Activated CD4-positive, alpha-beta T cell treated with anti-CD3 and anti-CD28 coated beads for 4 hours (primary cell): ENCODE measurements at regions not wholly inside any gene's neighbourhood (a gene's known extent, or its start where the extent isn't known, plus 50 kb on each side); places are given as distances from the start of the nearest gene placed in this dataset.
"Not testable (repeated sequence)": the region's sequence is repeated elsewhere in the genome, so short reads cannot be mapped to it uniquely, and the experiment has no call there.

Experiments used
- DNase-seq, 2 donors: peaks; one replicate each; pipeline ENCODE4 v3.0.0-alpha.2; 2020

DNA sequence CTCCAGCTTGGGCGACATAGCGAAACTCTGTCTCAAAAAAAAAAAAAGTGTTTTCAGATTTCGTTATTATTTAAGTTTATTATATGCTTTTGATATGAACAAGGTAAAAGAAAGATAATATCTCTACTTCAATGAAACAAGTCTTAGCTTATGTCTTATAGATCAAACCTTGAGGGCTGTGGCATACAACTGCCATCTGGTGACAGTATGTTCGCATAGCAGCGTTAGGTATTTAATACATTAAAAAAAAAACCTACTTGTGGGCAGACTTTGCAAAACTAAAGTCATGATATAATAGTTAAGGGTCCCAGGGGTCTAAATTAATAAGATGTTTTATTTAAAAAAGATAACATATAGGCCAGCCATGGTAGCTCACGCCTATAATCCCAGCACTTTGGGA, 161.2 kb upstream of the AMOT start:
- DNase-seq = no peak

DNA sequence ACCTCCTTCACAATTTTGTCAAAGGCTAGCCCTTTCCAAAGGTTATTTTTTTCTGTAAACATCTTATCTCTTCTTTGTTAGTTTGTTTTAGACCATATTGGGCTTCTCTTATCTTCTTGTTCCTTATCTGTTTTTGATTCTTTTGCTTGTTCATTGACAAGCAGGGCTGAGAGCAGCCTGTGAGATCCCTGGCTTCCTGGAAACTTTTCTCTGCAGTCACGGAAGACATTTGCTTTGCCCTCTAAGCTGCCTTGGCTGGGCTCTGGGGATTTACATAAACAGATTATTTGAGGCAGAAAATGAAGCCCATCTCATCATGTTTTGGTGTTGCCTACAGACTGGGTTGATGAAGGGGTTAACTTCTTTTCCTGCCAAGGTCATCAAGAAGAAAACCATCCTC, 157.4 kb upstream of the AMOT start:
- no peak for DNase-seq

DNA sequence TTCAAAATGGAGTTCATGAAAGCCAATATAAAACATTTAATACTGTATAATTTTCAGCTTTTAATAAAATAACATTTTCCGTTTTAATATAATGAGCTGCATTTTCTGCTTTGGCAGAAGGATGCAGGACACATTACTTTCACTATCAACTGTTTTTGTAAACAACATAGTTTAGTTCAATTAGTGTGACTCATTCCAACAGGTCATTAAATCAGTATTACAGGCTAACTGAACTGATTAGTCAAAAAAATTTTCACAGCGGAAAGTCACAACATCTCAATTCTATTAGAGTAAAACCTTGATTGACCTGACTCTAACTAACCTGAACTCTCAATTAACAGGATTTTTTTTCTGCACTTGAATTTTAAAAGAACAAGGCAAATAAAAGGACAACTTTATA, 151.2 kb upstream of the AMOT start:
- DNase-seq = no peak

DNA sequence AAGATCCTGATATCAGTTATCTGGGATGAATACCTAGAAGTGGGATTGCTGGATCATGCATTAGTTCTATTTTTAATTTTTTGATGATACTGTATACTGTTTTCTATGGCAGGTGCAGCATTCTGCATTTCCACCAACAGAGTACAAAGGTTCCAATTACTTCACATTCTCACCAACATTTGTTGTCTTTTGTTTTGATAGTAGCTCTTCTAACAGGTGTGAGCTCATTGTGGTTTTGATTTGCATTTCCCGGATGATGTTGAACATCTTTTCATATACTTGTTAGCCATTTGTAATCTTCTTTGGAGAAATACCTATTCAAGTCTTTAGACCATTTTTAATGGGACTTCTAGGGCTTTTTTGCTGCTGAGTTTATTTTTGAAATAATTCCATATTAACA, 139.2 kb upstream of the AMOT start:
- no peak for DNase-seq

DNA sequence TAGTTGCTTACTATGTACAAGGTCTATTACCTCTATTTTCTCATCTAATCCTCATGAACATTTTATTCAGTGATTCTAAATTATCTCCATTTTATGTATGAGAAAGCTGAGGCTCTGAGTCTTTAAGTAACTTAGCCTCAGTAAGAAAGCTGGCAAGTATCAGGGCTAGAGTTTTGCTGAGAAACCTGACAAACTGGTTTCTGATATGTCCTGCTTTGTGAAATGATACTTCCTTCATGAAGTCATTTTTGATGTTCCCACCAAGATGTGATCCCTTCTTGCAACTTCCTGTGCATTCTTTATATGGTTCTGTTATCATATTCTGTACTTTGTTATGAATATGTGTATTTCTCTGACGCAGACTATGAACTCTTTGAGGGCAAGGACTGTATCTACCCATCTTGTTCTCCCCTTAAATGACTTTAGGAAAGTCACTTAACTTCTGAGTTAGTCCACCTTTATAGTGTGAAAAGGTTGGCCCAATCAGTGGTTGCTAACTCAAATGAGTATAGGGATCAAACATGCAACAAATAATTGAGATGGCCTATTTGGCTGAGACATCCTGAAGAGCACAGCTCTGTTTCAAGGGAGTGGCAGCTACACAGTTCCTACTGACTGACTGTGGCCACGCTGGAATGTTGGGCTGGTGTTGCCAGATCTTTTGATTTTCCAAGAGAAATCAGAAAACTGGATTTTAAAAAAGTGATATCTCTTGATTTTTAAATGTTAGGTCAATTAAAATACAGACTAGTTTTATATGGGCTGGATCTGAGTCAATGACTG, 127.9 kb upstream of the AMOT start:
- DNase-seq = no peak

DNA sequence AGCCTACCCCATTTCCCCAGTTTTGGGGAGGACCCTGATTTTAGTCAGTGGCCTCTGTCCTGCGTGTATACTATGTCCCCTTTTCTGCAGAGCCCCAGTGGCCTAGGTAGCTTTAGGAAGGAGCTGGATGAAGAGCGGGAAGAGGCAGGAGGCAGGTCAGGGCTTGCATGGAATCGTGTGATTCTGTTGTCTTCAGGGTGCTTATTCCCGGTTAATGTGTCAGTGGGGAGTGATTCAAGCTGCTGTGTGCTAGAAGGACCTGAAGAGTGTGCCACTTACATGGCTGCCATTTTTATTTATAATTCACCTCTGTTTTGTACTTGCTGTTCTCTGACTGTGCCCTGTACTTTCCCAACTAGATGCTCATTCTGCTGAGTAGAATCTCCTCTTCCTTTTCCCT, 127.3 kb upstream of the AMOT start:
- DNase-seq = no peak

DNA sequence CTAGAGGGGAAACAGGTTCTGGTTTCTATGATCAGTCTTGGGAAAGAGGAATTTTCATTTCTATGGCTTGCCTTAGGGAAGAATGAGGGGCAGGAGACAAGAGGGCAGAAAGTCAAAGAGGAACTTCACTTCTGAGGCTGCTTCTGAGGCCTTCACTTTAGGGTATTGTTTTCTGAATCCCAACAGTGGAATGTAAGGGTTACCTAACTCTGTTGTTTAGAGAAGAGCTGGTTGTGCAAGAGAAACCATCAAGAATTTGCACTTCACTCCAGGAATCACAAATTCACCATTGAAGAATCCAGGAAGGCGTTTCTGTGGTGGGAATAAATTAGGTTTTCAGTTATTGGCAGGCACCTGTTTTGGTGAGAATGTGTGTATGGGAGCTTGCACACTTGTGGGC, 126.7 kb upstream of the AMOT start:
- DNase-seq = no peak

DNA sequence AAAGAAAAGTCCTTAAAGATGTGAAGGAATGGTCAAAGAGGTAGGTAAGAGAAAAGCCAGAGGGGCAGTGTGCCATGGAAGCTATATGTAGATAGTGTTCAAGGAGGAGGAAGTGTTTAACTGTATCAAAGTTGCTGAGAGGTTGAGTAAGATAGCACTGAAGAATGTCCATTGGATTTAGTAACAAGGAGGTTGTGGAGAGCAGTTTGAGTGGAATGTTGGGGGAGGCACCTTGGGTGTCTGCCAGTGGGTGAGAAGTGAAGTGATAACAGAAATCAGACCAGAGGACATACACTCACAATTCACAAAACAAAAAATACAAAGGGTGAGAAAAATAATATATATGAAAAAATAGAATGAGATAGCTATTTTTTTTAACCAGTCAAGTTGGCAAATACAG, 121.3 kb upstream of the AMOT start:
- DNase-seq = no peak

DNA sequence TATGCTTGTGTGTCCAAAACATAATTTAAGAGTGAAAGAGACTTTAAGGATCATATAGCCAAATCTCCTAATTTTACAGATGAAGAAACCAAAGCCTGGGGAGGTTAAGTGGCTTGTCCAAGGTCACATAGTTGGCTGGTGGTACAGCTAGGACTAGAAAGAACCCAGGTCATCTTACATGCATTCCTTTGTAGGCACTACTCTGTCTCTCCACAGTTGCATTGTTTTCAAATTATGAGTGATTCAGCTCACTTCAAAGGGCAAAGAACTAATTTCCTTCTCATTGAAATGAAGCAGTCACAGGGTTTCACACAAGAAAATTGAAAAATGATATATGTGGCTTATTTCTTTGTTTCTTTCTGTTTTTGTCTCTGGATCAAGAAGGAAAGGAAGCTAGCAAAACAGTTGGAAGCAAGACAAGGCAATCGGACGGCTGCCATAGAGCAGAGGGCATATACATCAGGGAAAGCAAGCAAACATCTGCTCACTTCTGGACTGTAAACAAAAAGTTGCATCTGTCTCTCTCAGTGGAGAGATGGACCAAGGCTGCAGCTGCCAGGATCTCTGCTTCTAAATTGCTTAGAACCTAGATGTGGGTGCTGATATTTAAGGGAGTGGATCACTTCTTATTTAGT, 107.5 kb upstream of the AMOT start:
- no peak for DNase-seq

DNA sequence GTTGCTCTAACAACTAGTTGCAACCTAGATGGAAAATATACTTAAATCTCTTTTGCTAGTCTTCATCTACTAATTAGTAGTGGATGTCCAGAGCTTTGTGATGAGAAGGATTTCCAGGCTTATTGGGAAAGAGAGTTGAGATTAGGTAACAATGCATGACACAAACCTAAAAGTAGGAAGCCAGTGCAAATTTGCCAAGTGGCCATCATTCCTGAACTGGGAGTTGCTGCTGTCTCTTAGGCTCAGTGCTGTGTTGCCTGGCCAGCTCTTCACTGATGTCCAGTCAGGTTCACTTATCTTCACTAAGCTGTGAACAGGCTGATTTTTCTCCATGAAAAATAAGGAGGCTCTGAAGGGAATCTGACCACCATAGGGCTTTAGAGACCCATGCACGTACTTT, 105.6 kb upstream of the AMOT start:
- no peak for DNase-seq

DNA sequence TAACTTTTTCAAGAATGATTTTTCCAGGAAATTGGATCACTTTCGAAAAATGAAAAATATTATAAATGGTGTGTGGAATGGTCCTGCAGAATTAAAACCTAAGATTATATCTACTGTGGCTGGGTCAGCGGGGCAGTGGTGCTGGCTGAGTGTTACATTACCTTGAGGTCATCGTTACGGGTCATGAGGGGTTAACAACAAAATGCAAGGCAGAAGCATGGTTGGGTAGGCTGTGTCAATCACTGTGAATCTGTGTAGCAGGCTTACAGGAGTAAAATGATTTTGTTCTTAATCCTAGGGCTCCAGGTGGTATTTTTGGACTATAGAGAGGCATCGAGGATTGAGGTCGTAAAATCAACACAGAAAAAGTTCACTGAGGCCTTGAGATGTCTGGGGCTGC, 105.2 kb upstream of the AMOT start:
- DNase-seq = no peak

DNA sequence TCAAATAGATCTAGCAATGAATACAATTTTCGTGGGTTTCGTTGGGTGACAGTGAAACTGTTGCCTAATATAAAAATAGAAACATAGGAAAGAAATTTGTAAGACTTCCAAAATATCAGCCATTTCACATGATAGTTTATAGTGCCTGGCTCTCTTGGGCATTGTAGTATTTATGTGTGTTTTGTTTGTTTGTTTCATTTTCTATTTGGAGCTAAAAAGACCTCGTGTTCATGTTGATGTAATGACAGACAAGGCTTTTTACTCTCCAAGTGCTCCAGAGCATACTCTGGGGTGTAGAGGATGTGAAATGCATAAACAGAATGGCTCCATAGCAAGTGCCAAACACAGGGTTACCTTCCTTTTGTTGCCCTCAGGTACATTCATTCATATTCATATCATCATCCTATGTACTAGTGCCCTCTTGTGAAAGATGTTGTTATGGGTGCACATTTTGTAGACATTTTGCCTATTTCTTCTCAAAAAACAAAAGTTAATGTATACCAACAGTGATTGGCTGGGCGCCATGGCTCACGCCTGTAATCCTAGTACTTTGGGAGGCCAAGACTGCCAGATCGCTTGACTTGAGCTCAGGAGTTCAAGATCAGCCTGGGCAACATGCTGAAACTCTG, 100.7 kb upstream of the AMOT start:
- no peak for DNase-seq

DNA sequence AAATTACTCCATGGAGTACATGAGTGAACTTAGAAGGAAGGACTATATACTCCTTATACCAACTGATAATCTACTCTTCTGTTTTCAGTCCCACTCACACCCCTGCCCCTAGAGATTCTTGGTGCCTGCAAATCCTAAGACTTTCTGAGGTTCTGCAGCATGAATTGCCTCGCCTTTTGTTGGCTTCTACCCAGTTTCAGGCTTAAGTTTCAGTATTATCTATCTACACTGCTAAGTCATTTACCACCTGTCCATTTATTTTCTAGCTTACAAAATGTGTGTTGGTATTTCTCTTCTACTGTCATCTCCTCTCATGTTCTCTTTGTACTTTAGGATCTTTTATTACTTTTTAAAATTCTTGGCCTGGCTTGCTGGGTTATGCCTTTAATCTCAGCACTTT, 94.4 kb upstream of the AMOT start:
- no peak for DNase-seq

DNA sequence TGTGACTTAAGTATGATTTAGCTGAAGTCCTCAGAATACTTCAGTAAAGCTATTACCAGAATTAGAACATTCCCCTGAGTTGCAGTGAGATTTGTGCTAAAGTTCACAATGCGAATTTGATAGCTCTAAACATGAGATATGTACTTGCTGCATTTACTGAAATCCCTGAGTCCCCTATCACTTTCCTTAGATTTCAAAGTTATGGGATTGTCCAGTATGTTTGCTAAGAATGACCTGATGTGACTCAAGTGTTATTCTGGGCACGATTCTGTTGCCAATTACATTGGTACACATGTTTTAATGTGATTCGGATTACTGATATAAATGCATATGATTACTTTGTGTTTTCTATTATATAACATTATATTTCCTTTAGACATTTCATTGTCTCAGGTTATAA, 91.3 kb upstream of the AMOT start:
- no peak for DNase-seq

DNA sequence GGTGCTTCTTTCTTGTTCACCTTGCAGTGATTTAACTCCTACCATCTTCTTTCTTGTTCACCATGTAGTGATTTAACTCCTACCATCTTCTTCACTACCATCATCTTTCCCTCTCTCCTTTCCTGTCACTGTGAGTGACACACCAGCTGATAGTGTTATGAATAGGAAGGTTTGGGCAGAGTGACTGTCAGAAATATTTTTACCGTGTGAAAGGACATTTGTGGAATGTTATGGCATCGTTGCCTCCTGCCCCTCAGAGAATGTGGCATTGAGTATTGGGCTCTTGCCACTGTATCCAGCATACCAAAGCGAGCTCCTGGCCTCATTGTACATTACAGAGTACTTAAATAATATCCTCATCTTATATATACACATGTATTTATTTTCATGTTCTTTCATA, 90.8 kb upstream of the AMOT start:
- no peak for DNase-seq

DNA sequence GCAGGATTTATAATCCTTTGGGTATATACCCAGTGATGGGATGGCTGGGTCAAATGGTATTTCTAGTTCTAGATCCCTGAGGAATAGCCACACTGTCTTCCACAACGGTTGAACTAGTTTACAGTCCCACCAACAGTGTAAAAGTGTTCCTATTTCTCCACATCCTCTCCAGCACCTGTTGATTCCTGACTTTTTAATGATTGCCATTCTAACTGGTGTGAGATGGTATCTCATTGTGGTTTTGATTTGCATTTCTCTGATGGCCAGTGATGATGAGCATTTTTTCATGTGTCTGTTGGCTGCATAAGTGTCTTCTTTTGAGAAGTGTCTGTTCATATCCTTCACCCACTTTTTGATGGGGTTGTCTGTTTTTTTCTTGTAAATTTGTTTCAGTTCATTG, 82.8 kb upstream of the AMOT start:
- not testable (repeated sequence) for DNase-seq

DNA sequence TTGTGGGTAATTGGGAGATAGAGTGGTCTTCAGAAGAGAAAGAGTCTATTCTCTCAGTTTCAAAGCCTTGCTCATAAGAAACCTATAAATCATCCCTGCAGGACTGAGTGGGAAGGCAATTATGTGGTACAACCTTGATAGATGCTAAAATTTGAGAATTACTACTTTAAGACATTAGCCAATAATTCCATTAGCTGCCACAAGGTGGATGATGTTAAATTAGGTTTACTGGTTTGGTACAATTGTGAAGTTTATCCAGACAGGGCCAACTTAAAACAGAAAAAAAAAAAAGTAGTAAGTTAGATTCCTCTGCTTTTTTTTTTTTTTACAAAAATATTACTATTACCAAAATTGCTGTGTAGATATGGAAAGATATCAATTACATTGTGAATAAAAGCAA, 73.2 kb upstream of the AMOT start:
- DNase-seq = no peak

DNA sequence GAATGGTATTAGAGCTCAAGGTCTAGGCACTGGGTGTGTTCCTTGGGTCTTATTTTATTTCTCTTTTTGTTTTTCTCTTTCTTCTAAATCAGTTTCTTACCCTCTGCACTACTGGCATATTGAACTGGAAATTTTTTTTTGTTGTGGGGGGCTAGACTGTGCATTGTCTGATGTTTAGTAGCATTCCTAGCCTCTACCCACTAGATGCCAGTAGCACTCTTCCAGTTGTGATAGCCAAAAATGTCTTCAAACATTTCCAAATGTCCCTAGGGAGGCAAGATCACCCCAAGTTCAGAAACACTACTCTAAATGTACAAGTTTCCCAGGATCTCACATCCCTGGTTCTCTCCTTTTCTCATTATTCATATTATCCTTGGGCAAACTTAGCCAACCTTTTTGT, 69.8 kb upstream of the AMOT start:
- DNase-seq = no peak

DNA sequence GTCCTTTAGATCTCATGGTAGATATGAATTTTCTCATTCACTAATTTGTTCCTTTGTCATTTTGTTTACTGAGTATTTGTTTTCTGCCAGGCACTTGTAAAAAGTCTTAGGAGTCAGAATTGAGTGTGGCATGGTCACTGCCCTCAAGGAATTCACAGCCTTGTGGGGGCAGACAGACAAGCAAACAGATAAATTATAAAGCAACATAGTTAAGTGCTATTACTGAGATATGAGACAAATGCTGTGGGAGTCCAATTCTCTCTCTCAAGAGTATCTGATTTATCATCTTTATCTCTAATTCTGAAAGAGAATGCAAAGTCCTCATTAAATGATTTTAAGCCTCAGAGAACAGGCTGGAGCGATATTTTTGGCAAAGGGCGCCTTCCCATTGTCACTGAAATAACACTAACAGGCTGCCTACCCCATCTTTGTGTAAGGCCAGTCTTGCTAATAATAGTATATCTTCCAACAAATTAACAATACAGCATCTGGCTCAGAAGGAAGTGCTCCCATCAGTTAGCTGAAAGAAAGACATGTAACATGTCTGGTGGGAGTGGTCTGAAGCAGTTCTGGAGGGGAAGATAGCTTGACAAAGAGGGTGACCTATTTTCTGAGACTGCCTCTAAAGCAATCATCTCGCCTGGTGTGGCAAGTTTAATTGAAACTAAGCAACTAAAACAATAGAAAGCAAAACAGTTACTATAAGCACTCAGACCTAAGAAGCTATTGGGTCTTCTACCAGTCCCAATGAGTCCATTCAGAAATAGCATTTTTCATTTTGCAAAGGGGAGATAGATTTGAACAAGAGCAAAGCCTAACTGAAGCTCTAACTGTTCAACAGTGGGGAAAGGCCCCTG, 61.5 kb upstream of the AMOT start:
- no peak for DNase-seq

DNA sequence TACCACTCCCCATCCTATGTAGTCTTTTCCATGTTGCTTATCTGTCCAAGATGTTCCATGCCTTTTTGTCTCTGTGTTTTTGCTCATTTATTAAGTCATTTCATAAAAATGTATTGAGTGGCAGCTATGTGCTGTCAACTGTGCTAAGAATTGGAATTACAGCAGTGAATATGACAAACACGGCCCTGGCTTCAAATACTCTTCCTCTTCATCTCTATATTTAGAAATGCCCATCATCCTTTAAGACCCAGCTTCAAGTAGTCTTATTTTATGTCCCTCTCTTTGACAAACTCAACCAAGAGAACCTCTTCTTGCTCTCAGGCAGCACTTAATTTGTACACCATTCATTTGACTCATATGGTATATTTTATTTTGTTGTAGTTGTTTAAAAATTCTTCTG, 55.4 kb upstream of the AMOT start:
- no peak for DNase-seq
